WI38 (cell line): ENCODE measurements at regions not wholly inside any gene's neighbourhood (a gene's known extent, or its start where the extent isn't known, plus 50 kb on each side); places are given as distances from the start of the nearest gene placed in this dataset.

Source experiments
- H3K4me3 ChIP-seq: 2 replicates; pipeline ENCODE4 v1.5.1; 2011; ENCODE audit warnings: low read depth, mild to moderate bottlenecking, control low read depth, low read length
- TF ChIP-seq, protein P1 (sequence below): IDR thresholded peaks from 2 replicates; pipeline ENCODE4 v1.5.1; 2012; ENCODE audit warnings: low read depth, mild to moderate bottlenecking, control low read depth, low read length

DNA sequence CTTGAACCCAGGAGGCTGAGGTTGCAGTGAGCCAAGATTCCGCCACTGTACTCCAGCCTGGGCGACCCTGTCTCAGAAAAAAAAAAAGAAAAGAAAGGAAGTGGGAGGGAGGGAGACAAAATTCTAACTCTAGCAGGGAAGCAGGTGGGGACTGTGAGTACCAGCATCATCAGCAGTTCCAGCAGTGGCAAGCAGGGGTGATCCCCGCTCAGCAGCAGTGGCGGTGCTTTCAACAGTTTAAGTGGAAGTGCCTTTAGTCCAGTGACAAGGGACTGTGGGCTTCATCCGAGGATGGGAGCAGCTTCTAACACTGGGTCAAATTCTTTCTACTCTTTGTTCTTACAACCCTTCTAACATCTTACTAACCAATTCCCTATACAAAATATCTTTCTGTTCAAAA lies 858.1 kb upstream of the ADAMTS5 start:
- TF ChIP-seq, protein P1, sequence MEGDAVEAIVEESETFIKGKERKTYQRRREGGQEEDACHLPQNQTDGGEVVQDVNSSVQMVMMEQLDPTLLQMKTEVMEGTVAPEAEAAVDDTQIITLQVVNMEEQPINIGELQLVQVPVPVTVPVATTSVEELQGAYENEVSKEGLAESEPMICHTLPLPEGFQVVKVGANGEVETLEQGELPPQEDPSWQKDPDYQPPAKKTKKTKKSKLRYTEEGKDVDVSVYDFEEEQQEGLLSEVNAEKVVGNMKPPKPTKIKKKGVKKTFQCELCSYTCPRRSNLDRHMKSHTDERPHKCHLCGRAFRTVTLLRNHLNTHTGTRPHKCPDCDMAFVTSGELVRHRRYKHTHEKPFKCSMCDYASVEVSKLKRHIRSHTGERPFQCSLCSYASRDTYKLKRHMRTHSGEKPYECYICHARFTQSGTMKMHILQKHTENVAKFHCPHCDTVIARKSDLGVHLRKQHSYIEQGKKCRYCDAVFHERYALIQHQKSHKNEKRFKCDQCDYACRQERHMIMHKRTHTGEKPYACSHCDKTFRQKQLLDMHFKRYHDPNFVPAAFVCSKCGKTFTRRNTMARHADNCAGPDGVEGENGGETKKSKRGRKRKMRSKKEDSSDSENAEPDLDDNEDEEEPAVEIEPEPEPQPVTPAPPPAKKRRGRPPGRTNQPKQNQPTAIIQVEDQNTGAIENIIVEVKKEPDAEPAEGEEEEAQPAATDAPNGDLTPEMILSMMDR, result no peak
- no peak overlapping the region for H3K4me3 ChIP-seq

DNA sequence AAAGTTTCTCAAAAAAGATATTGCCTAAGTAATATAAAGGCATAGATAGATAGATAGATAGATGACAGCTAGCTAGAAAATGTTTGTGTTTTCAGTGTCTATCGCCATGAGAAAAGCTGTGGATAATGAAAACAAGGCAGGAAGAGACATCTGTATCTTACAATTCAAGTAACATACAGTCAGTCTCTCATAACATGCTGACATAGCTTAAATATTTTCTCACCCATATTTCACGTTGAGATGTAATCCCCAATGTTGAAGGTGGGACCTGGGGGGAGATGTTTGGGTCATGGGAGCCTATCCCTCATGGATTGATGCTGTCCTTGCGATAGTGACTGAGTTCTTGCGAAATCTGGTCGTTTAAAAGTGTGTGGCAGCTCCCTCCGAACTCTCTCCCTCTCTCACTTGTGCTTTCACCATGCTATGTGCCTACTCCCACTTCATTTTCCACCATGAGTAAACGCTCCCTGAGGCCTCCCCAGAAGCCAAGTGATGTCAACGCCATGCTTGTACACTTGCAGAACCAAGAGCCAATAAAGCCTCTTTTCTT lies 856.8 kb upstream of the ADAMTS5 start:
- TF ChIP-seq, protein P1, result no peak
- H3K4me3 ChIP-seq, result no peak overlapping the region

DNA sequence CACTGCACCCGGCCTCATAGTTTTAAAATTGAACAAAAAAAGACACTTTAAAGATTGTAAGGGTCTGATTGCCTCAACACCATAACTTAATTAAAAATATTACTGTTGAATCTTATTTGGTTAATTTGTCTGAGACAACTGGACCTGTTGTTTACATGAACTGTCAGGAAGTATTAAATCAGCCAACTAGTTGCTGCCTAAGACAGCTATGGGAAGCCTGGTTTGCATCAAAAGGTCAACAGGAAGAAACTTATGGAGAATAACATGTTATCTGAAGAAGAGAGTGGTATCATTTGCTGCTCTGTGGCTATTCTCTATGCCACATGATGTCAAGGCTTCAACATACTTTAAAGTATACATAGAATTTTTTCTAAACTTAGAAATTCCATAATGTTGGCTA lies 853.5 kb upstream of the ADAMTS5 start:
- H3K4me3 ChIP-seq, result no peak overlapping the region
- TF ChIP-seq, protein P1, result no peak

DNA sequence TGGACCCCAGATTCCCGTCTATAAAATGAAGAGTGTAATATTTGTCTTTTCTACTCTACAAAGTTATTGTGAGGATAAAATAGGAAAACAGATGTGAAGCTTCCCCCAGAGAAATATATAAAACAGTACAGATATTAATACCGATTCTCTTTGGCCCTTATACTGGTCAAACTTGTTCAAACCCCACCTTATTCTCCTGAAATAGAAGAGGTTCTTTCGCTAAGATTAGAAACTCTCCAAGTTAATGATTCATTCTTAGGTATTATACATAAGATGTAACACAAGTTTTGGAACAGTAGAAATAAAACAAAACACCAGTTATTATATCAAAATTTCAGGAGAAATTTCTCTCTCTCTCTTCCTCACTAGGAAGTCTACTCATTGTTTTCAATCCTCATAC lies 852.4 kb upstream of the ADAMTS5 start:
- TF ChIP-seq, protein P1, result no peak
- H3K4me3 ChIP-seq, result no peak overlapping the region

DNA sequence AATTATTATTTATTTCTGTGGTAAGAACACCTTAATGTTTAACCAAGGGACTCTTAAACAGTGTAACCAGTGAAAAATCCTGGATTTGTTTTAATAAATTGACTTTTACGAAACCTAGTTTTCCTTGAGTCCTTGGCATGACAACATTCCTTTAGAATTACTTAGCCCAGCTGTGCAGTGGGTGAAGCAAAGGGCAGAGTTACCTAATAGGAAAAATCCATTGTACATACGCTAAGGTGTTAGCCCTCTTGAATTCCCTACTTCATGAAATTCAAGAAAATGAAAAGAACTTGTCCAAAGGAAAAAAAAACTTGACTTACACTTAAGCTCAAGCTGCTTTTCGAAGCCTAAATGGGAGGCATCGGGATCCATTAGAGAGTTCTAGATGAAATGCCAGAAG lies 852.0 kb upstream of the ADAMTS5 start:
- H3K4me3 ChIP-seq, result no peak overlapping the region
- TF ChIP-seq, protein P1, result no peak

DNA sequence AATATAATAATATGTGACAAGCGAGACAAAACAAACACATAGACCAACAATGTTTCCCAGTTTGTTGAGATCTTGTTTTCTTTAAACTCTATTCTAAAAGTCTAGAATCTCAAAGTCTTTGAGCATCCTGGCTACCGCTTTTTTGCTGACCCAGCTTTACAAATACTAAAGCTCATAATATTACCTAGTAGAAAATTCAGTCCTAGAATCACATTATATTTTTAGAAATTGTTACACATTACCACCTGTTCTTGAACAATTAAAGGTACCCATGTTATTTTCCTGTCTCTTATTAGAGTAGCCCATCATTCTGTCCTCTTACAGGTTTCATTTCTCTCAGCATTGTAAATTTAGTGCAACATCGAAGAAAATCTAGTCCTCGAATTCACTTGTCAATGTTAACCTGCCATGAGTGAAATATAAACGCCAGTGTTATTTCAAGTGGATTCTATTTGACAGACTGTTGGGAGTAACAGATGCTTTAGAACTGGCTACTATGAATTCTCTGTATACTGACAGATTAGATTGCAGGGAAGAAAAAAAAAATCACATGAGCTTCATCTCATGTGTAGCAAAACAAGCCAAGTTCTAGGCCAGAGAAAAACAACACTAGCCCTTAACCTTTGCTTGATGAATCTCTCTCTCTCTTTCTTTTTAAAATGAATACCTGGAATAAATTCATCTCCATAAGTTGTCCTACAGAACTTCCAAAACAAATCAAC lies 851.2 kb upstream of the ADAMTS5 start:
- H3K4me3 ChIP-seq, result no peak overlapping the region
- TF ChIP-seq, protein P1, result no peak

DNA sequence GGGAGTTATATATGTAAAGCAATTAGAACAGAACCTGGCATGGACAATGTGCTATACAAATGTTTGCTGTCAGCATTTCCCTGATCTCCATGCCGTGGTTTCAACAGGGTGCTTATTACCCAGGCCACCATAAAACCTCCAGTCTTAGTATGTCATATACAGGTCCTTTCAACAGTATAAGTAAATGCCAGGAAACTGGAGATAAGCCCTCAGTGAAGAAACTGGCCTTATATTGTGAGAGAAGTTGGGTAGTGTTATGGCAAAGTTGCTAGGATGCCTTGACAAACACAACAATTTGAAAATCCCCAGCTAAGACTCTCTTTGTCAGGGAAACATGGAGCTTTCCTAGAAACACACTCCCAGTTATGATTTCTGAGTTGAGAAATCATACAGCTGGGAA lies 850.2 kb upstream of the ADAMTS5 start:
- no peak overlapping the region for H3K4me3 ChIP-seq
- TF ChIP-seq, protein P1, result no peak
